GM18861 (cell line): ENCODE measurements at regions not wholly inside any gene's neighbourhood (a gene's known extent, or its start where the extent isn't known, plus 50 kb on each side); places are given as distances from the start of the nearest gene placed in this dataset.

ENCODE experiments used
- ATAC-seq: cut with Tn5 transposase; IDR thresholded peaks from one replicate; pipeline ENCODE4 v1.9.1; 2021; ENCODE audit not compliant: unreplicated experiment

- no peak for ATAC-seq
Observed at GRCh38 chr5:174398171-174398570, 326.2 kb upstream of the MSX2 start.

GRCh38 chr5:174399411-174399810, 325.0 kb upstream of the MSX2 start:
- ATAC-seq, result no peak

DNA sequence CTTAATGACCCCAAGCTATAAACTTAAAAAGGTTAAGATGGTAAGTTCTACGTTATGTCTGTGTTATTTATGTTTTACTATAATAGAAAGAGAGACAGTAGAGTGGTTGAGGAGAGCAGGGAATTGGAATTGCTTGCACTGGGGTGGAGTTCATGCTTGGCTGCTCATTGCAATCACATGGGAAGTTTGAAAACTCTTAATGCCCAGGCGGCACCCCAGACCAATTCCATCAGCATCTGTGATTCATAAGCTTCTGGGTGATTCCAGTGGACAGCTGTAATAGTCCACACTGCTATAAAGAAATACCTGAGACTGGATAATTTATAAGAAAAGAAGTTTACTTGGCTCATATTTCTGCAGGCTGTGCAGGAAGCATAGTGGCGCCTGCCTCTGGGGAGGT, 323.9 kb upstream of the MSX2 start:
- ATAC-seq, result no peak

GRCh38 chr5:174401793-174402192, 322.6 kb upstream of the MSX2 start:
- no peak for ATAC-seq

DNA sequence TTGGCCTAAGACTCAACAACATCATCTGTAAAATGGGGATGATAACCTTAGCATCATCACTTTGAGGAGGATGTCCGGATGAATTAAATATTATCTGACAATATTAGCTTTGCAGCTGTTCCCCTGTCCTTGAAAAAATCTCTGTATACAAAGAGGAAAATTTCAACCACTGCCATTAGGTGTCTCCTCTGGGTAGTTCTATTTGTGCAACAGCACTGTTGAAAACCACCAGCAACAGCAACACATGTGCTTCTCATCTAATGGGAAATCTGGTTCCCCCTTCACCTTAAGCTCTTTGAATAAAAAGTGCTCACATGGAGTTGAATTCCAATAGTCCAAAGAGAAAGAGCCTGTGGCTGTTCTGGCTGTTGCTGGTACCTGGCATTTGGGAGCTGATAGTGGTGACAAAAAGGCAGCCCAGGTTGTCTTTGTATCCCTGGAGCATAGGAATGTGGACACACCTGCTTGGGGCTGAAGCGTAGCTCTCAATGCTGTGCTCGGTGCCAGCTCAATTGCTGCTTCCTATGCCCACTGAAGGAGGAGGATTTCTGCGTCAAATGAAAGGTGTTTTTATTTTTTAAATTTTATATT, 322.1 kb upstream of the MSX2 start:
- no peak for ATAC-seq

- no peak for ATAC-seq
Observed at GRCh38 chr5:174404848-174405247, 319.5 kb upstream of the MSX2 start.

- no peak for ATAC-seq
Observed at GRCh38 chr5:174409070-174409469, 315.3 kb upstream of the MSX2 start.

DNA sequence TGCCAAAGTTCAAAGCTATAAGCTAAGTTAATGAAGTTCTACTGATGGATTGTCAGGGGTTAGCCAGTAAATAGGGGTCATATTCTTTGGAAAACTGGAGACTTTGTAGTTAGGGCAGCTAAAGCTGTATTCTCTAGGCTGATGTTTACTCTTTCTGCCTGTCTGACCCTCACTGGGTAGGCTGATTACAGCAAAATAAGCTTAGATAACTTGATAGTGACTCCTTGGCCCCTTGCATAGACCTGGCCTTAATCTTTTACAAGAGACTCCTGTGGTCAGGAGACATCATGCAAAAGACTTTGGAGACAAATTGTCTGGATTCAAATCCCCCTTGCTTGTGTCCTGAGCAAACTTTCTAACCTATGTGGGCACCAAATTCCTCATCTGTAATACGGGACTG, 314.4 kb upstream of the MSX2 start:
- ATAC-seq, result no peak

GRCh38 chr5:174410716-174411478, 313.5 kb upstream of the MSX2 start:
- no peak for ATAC-seq

DNA sequence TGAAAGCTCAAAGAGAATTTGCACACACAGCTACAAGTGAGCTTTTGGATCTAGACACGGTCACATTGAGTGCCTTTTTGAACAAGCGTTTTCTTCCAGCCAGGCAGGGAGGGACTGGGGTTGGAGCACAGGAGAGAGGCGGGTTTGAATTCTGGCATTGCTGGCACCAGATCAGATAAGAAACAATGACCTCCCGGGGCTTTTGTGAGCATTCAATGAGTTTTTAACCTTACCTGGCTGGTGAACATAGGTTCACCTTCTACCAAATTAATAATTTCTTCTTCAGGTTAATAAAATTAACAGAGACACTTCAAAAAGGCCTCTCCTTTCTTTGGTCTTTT, 312.9 kb upstream of the MSX2 start:
- no peak for ATAC-seq

DNA sequence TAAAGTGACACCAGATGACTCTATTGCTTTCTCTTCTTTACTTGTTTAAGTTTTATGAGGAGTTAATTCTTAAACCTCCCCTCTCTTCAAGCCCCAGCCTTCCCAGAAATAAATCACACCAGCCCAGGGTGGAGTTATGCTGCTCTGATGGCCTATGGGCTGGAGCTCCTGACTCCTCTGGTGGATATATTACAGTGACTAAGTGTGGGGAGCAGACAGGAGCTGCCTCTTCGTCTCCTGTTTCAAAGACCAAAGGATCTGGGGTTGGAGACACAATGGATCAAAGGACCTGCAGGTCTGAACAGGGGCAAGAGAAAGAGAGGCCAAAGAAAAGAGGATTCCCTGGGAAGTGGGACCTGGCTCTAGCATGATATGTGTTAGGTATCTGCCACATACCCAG, 312.0 kb upstream of the MSX2 start:
- ATAC-seq, result no peak

DNA sequence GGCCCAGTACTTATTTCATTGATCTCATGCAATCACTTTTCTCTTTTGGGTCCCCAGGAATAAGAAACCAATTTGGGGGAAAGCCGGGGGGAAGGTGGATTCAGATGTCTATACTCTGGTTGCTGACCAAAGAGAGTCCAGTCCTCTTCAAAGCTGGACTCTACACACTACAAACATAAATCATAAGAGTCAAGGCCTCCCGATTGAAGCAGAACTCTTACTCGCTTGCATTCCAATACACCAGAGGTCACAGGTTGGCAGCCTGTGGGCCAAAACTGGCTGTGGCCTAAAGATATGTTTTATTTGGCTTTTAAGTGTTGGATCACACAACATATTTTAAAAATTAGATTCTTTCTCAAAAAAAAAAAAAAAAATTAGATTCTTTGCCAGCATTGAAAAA, 311.4 kb upstream of the MSX2 start:
- ATAC-seq, result no peak

DNA sequence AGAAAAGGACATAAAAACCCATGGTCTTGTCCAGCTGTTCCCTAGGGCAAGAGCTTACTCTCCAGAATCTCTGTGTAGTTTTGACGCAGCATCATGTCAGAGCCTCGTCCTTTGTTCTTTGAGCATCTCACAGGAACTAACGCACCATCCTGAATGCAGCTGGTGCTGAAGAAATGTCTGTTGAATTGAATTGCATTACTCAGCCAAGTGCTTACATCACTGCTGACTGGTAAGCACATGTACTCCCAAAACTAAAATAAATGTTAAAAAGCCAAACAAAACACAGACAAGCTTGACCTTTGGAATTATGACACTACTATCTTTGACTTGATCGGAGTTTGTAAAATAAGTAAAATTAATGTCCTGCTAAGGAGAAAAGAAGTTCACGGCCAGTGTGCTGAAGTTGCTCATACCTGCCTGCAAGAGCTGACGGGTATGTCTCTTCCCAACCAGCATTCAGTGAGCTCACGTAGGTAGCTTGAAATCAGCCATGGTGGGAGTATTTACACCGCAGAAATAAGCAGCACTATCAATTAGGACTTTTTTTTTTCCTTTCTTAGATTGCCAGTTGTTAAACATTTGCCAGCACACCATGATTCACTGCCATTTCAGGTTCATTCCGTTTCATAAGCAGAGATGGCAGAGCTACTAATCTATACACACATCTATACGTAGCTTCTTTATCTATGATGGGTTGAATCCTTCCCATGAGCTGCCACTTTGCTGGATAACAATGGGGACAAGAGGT, 310.6 kb upstream of the MSX2 start:
- no peak for ATAC-seq

- no peak for ATAC-seq
Observed at GRCh38 chr5:174414315-174414710, 310.1 kb upstream of the MSX2 start.

DNA sequence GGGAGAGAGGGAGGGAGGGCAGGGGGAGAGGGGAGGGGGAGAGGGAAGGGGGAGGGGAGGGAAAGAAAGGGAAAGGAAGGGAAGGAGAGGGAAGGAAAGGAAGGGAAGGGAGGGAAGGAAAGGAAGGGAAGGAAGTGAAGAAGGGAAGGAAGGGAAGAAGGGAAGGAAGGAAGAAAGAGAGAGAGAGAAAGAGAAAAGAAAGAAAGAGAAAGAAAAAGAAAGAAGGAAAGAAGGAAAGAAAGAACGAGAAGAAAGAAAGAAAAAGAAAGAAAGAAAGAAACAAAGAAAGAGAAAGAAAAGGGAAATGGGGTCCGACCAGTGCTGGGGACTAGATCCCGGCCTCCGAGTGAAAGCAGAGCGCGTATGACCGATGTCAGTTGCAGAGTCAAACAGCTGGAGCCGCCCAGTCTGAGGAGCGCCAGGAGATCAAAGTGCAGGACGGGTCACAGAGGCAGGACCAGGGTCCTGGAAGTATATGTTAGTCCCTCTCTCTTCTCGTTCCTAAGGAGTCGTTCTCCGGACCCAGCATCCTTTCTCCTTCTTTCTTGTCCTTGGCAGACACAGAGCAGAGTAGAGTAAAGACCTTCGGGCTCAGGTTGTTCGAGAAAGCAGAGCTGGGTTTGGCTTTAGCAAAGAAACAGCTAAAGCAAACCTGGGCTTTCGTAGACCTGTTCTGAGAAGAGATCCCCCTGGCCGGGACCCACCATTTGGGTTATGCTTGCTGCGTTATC, 305.4 kb upstream of the MSX2 start:
- peak; percentile 14 for ATAC-seq

DNA sequence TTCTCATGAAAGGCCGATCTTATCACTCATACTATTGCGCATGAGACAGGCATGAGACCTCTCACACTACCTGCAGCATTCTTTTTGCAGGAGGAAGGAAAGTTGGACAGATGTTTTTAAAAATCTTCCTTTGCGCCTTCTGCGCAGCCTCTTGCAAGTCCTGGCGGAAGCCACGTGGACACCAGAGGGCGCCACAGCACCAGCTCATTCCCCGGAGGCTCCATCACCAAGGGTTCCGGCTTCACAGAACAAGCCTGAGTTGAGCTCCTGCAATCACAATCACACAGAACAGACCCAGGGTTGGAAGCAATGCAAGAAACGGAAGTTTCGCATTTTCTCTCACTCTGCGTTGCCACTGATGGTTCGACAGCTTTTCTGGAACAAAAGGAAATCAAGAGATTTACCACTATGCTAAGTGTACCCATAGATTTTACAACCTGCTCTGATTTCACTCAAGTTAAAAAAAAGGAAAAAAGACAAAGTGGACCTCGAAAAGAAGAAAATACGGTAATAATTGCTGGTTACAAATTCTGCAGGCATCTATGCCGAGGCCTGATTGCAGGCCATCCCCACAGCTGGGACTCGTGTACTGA, 304.7 kb upstream of the MSX2 start:
- ATAC-seq, result peak; percentile 82

GRCh38 chr5:174420651-174421407, 303.6 kb upstream of the MSX2 start:
- ATAC-seq, result no peak

DNA sequence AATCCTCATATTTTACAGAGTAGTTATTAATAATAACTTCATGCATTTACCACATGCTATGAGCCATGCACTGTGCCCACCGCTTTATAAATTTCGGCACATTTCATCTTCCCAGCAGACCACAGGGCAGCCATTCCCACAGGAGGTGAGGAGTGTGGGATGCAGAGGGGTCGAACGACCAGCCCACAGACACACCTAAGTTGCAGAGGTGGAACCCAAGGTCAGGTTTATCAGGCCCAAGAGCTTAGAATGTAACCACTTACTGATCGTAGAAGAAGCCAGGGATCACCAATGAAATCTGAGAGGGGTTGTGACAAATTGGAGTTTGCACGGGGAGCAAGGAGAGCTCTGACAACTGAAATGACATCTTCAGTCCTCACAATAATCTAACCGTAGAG, 303.0 kb upstream of the MSX2 start:
- ATAC-seq, result no peak

DNA sequence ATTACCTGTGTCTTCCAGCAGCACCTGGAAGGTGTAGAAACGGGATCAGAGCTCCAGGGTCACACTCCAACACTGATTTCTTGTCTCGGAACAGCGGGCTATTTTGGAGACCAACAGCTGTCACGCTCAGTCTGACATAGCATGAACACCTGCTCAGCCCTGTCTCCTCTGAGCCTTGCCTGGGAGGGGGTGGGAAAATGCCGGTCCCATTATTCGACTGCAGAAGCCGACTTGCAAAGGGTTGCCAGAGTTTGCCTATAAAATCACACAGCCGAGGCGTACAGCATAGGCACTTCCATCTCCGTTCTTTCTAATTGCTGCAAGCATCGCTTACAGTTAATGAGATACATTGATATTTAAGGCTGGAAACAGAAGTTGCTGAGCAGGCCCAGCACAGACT, 300.8 kb upstream of the MSX2 start:
- ATAC-seq, result no peak

DNA sequence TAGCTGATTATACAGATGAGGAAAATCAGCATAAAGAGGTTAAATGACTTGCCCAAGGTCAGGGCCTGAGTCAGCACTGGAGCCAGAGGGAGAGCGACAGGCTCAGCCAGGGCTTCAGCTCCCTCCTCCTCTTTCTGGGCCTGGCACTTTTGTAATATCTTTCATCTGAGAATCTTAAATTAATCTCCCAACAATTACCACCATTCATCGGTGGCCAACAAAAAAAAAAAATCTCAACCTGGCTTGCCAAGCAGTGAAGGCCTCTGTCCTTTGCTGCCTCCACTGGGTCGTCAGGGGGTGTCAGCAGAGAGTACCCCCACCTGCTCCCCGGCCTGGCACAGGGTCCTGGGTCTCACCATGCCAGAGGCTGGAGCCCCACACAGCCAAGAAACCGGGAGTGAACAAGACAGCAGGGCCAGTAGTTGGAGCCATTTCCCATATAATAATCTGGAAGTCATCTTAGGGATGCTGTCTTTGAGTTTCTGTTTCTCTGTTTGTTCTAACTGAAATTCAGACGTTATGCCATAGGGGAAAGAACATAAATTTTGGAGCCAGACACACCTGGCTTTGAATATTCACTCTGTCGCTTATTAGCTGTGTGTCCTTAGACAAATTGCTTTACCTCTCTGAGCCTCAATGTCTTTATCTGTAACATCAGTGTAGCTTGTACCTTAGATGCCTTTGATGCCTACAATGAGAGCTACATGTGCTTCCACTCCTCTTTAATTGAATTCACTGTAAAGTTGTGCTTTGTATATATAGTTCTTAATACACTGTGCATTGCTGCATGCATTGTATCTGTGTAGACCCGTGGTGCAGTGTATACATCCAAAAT, 299.9 kb upstream of the MSX2 start:
- ATAC-seq, result no peak
